ENCODE measurements at regions not wholly inside any gene's neighbourhood (a gene's known extent, or its start where the extent isn't known, plus 50 kb on each side); places are given as distances from the start of the nearest gene placed in this dataset.

DNA sequence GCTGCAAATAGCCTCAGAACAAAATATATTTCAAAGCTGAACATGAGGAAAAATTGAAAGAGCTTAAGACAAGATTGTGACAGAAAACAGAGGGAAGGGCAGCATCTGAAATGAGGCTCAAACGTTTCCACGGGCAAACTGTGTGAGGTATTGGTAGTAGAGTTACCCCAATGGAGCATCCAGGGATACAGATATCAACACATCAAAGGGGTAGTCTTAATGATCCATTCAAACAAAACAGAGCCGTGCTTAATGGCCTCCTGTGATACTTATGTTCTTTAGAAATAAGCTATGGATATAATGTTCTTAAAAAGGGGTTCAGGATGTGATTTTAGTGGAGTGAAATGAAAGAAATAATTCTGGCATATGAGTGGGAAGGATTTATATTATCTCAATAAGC, 430.3 kb upstream of the PDZRN3 start:
- POLR2A ChIA-PET, result interaction anchor here (0.7 kb wide), 1 partner anchor 31 kb away, joined by 3 read pairs; no protein-coding TSS in a partner anchor
- TF ChIP-seq FOSL2 (IDR thresholded peaks at IDR 0.05; ENCODE audit: borderline replicate concordance, low read depth) (no peak), NFIC (IDR thresholded peaks at IDR 0.05; ENCODE audit: borderline replicate concordance) (no peak), MXI1 (IDR thresholded peaks at IDR 0.05; ENCODE audit: low read depth, low read length) (no peak), TAF1 (IDR thresholded peaks at IDR 0.05; ENCODE audit: borderline replicate concordance, low read depth, low read length) (no peak), EP300 (IDR thresholded peaks at IDR 0.05; ENCODE audit: borderline replicate concordance in 1 of 2, low read depth in 1 of 2, low read length in 1 of 2) (no peak), RFX5 (IDR thresholded peaks at IDR 0.05; ENCODE audit: low read length) (no peak), FOXM1 (IDR thresholded peaks at IDR 0.05; ENCODE audit: low read depth) (no peak), RAD21 (IDR thresholded peaks at IDR 0.05; ENCODE audit: low read length) (no peak), SIN3A (IDR thresholded peaks at IDR 0.05; ENCODE audit: borderline replicate concordance, low read depth, low read length) (no peak), GABPA (IDR thresholded peaks at IDR 0.05; ENCODE audit: low read depth) (no peak)
- TF ChIP-seq, protein P1, sequence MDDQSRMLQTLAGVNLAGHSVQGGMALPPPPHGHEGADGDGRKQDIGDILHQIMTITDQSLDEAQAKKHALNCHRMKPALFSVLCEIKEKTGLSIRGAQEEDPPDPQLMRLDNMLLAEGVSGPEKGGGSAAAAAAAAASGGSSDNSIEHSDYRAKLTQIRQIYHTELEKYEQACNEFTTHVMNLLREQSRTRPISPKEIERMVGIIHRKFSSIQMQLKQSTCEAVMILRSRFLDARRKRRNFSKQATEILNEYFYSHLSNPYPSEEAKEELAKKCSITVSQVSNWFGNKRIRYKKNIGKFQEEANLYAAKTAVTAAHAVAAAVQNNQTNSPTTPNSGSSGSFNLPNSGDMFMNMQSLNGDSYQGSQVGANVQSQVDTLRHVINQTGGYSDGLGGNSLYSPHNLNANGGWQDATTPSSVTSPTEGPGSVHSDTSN (IDR thresholded peaks at IDR 0.05), result no peak
- Histone ChIP-seq H3K27ac (ENCODE audit: low read depth in 2 of 2, low read length in 1 of 2) (no peak overlapping the region), H3K79me2 (ENCODE audit: insufficient read depth) (no peaks in the 10 kb centered on the region), H3F3A (replicated peaks; ENCODE audit: insufficient read depth) (no peaks in the 10 kb centered on the region), H3K9me2 (no peaks in the 10 kb centered on the region), H3K4me3 (ENCODE audit: low read depth in 2 of 2, low read length in 1 of 2) (no peak overlapping the region), H3K36me3 (replicated peaks in 1 of 2; ENCODE audit: control insufficient read depth in 1 of 2, insufficient read depth in 2 of 2, low read length in 1 of 2) (no peaks in the 10 kb centered on the region), H4K20me1 (ENCODE audit: insufficient read depth) (no peaks in the 10 kb centered on the region), H3K9me3 (no peaks in the 10 kb centered on the region), H3K27me3 (ENCODE audit: insufficient read depth) (no peaks in the 10 kb centered on the region), H2AFZ (ENCODE audit: low read depth) (no peak overlapping the region), H3K9ac (no peak overlapping the region), H3K4me1 (ENCODE audit: control insufficient read depth in 1 of 2, insufficient read depth in 2 of 2, low read depth in 1 of 2, low read length in 1 of 2) (no peaks in the 10 kb centered on the region; a peak in 1 of 4 replicates), H3K4me2 (no peak overlapping the region)
- CTCF ChIA-PET, result interaction anchor here (1.1 kb wide), 2 partner anchors 19 to 25 kb away, joined by 3 read pairs; no protein-coding TSS in a partner anchor
- no peak for DNase-seq
- 38% methylated on average over 3 of the region's 3 CpGs for WGBS (ENCODE audit: low lambda C conversion rate)

DNA sequence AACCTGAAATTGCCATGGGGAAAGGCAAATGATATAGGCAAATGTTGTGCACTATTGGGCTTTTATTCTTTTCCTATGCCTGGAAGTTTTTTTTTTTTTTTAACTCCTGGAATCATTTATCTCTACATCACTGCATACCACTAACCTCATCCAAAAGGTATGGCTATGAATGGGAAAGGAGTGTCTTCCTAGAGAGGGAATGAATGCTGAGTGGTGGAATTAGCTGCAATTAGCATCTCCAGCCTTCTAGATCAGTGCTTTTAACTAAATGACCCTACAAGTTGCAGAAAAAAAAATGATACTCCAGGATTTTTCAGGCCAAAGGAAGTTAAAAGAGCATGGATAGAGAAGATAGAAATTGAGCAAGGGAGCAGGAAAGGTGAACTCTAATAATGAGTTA, 429.8 kb upstream of the PDZRN3 start:
- no peak overlapping the region for H3K4me2 ChIP-seq
- no peaks in the 10 kb centered on the region for H3K79me2 ChIP-seq (ENCODE audit: insufficient read depth)
- H3K9ac ChIP-seq, result no peak overlapping the region
- CTCF ChIA-PET, result interaction anchor here (1.1 to 1.4 kb wide), 3 partner anchors 19 to 947 kb away, joined by 3 read pairs; no protein-coding TSS in a partner anchor
- H3F3A ChIP-seq (replicated peaks; ENCODE audit: insufficient read depth), result no peaks in the 10 kb centered on the region
- H3K36me3 ChIP-seq (replicated peaks in 1 of 2; ENCODE audit: control insufficient read depth in 1 of 2, insufficient read depth in 2 of 2, low read length in 1 of 2), result no peaks in the 10 kb centered on the region
- no peaks in the 10 kb centered on the region; a peak in 1 of 4 replicates for H3K4me1 ChIP-seq (ENCODE audit: control insufficient read depth in 1 of 2, insufficient read depth in 2 of 2, low read depth in 1 of 2, low read length in 1 of 2)
- TF ChIP-seq POLR2AphosphoS5 (IDR thresholded peaks at IDR 0.05; ENCODE audit: low read depth, low read length) (no peak), FOSL2 (IDR thresholded peaks at IDR 0.05; ENCODE audit: borderline replicate concordance, low read depth) (no peak), RXRA (IDR thresholded peaks at IDR 0.05; ENCODE audit: borderline replicate concordance, low read depth) (no peak), FOXM1 (IDR thresholded peaks at IDR 0.05; ENCODE audit: low read depth) (no peak), GABPA (IDR thresholded peaks at IDR 0.05; ENCODE audit: low read depth) (no peak), MEF2A (IDR thresholded peaks at IDR 0.05; ENCODE audit: borderline replicate concordance, low read depth) (no peak), TEAD4 (IDR thresholded peaks at IDR 0.05; ENCODE audit: borderline replicate concordance, insufficient read depth) (no peak), TAF1 (IDR thresholded peaks at IDR 0.05; ENCODE audit: borderline replicate concordance, low read depth, low read length) (no peak), SMC3 (IDR thresholded peaks at IDR 0.05; ENCODE audit: low read depth, low read length) (no peak), RAD21 (IDR thresholded peaks at IDR 0.05; ENCODE audit: low read length) (no peak), NFIC (IDR thresholded peaks at IDR 0.05; ENCODE audit: borderline replicate concordance) (no peak)
- TF ChIP-seq, protein P2, sequence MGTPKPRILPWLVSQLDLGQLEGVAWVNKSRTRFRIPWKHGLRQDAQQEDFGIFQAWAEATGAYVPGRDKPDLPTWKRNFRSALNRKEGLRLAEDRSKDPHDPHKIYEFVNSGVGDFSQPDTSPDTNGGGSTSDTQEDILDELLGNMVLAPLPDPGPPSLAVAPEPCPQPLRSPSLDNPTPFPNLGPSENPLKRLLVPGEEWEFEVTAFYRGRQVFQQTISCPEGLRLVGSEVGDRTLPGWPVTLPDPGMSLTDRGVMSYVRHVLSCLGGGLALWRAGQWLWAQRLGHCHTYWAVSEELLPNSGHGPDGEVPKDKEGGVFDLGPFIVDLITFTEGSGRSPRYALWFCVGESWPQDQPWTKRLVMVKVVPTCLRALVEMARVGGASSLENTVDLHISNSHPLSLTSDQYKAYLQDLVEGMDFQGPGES (IDR thresholded peaks at IDR 0.05; ENCODE audit: low read depth, low read length), result no peak
- TF ChIP-seq, protein P3, sequence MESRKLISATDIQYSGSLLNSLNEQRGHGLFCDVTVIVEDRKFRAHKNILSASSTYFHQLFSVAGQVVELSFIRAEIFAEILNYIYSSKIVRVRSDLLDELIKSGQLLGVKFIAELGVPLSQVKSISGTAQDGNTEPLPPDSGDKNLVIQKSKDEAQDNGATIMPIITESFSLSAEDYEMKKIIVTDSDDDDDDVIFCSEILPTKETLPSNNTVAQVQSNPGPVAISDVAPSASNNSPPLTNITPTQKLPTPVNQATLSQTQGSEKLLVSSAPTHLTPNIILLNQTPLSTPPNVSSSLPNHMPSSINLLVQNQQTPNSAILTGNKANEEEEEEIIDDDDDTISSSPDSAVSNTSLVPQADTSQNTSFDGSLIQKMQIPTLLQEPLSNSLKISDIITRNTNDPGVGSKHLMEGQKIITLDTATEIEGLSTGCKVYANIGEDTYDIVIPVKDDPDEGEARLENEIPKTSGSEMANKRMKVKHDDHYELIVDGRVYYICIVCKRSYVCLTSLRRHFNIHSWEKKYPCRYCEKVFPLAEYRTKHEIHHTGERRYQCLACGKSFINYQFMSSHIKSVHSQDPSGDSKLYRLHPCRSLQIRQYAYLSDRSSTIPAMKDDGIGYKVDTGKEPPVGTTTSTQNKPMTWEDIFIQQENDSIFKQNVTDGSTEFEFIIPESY (IDR thresholded peaks at IDR 0.05; ENCODE audit: borderline replicate concordance, low read depth), result no peak
- TF ChIP-seq, protein P1 (IDR thresholded peaks at IDR 0.05), result no peak
- H3K27me3 ChIP-seq (ENCODE audit: insufficient read depth), result no peaks in the 10 kb centered on the region
- no peaks in the 10 kb centered on the region for H3K9me3 ChIP-seq
- POLR2A ChIA-PET, result interaction anchor here (0.5 to 0.7 kb wide), 2 partner anchors 31 to 715 kb away, joined by 3 read pairs; no protein-coding TSS in a partner anchor
- no peak for DNase-seq
- no peak overlapping the region for H3K27ac ChIP-seq (ENCODE audit: low read depth in 2 of 2, low read length in 1 of 2)
- H2AFZ ChIP-seq (ENCODE audit: low read depth), result no peak overlapping the region
- H3K4me3 ChIP-seq (ENCODE audit: low read depth in 2 of 2, low read length in 1 of 2), result no peak overlapping the region
- no peaks in the 10 kb centered on the region for H4K20me1 ChIP-seq (ENCODE audit: insufficient read depth)
- H3K9me2 ChIP-seq, result no peaks in the 10 kb centered on the region
